ENCODE measurements at regions not wholly inside any gene's neighbourhood (a gene's known extent, or its start where the extent isn't known, plus 50 kb on each side); places are given as distances from the start of the nearest gene placed in this dataset.
A peak's percentile ranks its signal among the peaks of the same experiment; 100 is the strongest.

- Histone ChIP-seq H3K4me3 (no peak overlapping the region), H3K36me3 (no peaks in the 10 kb centered on the region), H3K27ac (peak overlapping the region; percentile 91), H3K27me3 (no peaks in the 10 kb centered on the region), H3K4me1 (peaks cover 51% of the 10 kb centered on the region), H3K9me3 (no peaks in the 10 kb centered on the region)
- intact Hi-C loops (cut with DNase I): no loop called here
- DNase-seq (ENCODE audit: extremely low spot score in 2 of 2): no peak
- no peak for TF ChIP-seq POLR2AphosphoS5 (IDR thresholded peaks at IDR 0.05; ENCODE audit: insufficient read depth in 1 of 2, low read depth in 1 of 2)
- no peak for TF ChIP-seq CTCF (IDR thresholded peaks at IDR 0.05)
- TF ChIP-seq POLR2A (IDR thresholded peaks at IDR 0.05): no peak
These were observed 84.6 kb downstream of the ARL6IP4 start for GRCh38 chr12:123064885-123065619.

- Histone ChIP-seq H3K9me3 (no peaks in the 10 kb centered on the region), H3K36me3 (no peaks in the 10 kb centered on the region), H3K27ac (peak overlapping the region; percentile 91), H3K27me3 (no peaks in the 10 kb centered on the region), H3K4me1 (peaks cover 53% of the 10 kb centered on the region), H3K4me3 (no peak overlapping the region)
- intact Hi-C loops (cut with DNase I): no loop called here
- TF ChIP-seq POLR2AphosphoS5 (IDR thresholded peaks at IDR 0.05; ENCODE audit: insufficient read depth in 1 of 2, low read depth in 1 of 2): peak in 1 of 2 donors; percentile 13
- TF ChIP-seq CTCF (IDR thresholded peaks at IDR 0.05): no peak
- no peak for TF ChIP-seq POLR2A (IDR thresholded peaks at IDR 0.05)
- no peak for DNase-seq (ENCODE audit: extremely low spot score in 2 of 2)
These were observed 83.9 kb downstream of the ARL6IP4 start for GRCh38 chr12:123064366-123064765.

- TF ChIP-seq CTCF (IDR thresholded peaks at IDR 0.05): no peak
- Histone ChIP-seq H3K36me3 (no peaks in the 10 kb centered on the region), H3K4me1 (peaks cover 61% of the 10 kb centered on the region), H3K4me3 (no peak overlapping the region), H3K27ac (peak overlapping the region; percentile 91), H3K27me3 (no peaks in the 10 kb centered on the region), H3K9me3 (no peaks in the 10 kb centered on the region)
- DNase-seq (ENCODE audit: extremely low spot score in 2 of 2): no peak
- intact Hi-C loops (cut with DNase I): no loop called here
These were observed 83.1 kb downstream of the ARL6IP4 start for GRCh38 chr12:123063535-123063934.

GRCh38 chr12:123062681-123063486 is 82.4 kb downstream of the ARL6IP4 start:
- no peak for DNase-seq (ENCODE audit: extremely low spot score in 2 of 2)
- H3K36me3 ChIP-seq: no peaks in the 10 kb centered on the region
- intact Hi-C loops (cut with DNase I): no loop called here
- H3K27me3 ChIP-seq: no peaks in the 10 kb centered on the region
- peak; percentile 66 to 77 for TF ChIP-seq POLR2AphosphoS5 (IDR thresholded peaks at IDR 0.05; ENCODE audit: insufficient read depth in 1 of 2, low read depth in 1 of 2)
- no peak for TF ChIP-seq CTCF (IDR thresholded peaks at IDR 0.05)
- no peak for TF ChIP-seq POLR2A (IDR thresholded peaks at IDR 0.05)
- peaks cover 68% of the 10 kb centered on the region for H3K4me1 ChIP-seq
- H3K27ac ChIP-seq: peak overlapping the region; percentile 91
- no peak overlapping the region for H3K4me3 ChIP-seq
- H3K9me3 ChIP-seq: no peaks in the 10 kb centered on the region

Measured in vagina (tissue), 2 donors.